Dendritic cell treated with granulocyte-macrophage colony-stimulating factor and Interleukin-4, amounts not matched to agents 40 ng/mL and 50 ng/mL, for 4 days (primary cell): ENCODE measurements at regions not wholly inside any gene's neighbourhood (a gene's known extent, or its start where the extent isn't known, plus 50 kb on each side); places are given as distances from the start of the nearest gene placed in this dataset.
"Not testable (repeated sequence)": the region's sequence is repeated elsewhere in the genome, so short reads cannot be mapped to it uniquely, and the experiment has no call there.

Experiments
- H3K27ac Mint-ChIP-seq: one replicate; pipeline ENCODE4 v1.8.0; 2022; ENCODE audit warnings: mild to moderate bottlenecking, mixed read lengths
- H3K27me3 Mint-ChIP-seq: one replicate; pipeline ENCODE4 v1.8.0; 2022; ENCODE audit warnings: mild to moderate bottlenecking, mixed read lengths
- H3K36me3 Mint-ChIP-seq: one replicate; pipeline ENCODE4 v1.8.0; 2022; ENCODE audit warnings: low read depth, mixed read lengths
- H3K4me1 Mint-ChIP-seq: one replicate; pipeline ENCODE4 v1.8.0; 2022; ENCODE audit warnings: low read depth, mixed read lengths
- H3K4me3 Mint-ChIP-seq: one replicate; pipeline ENCODE4 v1.8.0; 2022; ENCODE audit warnings: mild to moderate bottlenecking, moderate library complexity, mixed read lengths
- H3K9me3 Mint-ChIP-seq: one replicate; pipeline ENCODE4 v1.8.0; 2022; ENCODE audit warnings: mixed read lengths
- intact Hi-C: fragments of 100-400 bp; cut with micrococcal nuclease; formaldehyde crosslinking; loops from one replicate; pipeline ENCODE4 v1.15.0; 2022

DNA sequence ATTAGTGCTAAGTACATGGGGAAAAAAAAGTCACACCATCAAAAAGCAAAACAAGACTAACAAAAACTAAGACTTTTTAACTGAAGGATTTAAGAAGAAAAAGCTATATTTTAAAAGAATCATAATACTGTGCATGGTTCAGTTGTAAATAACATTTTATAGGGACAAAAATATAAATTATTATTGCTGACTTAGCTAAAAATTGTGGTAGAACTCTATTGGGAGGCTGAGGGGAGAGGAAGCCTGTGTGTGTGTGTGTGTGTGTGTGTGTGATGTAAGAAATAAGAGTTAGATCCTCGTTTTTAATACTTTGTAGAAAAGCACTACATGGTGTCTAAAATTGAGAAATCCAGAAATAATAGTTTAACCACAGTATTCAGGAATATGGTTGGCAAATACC lies 1950.9 kb upstream of the TENM3 start:
- Mint-ChIP-seq H3K4me3 (no peak overlapping the region), H3K27ac (no peak overlapping the region)
- intact Hi-C loops = no loop called here

DNA sequence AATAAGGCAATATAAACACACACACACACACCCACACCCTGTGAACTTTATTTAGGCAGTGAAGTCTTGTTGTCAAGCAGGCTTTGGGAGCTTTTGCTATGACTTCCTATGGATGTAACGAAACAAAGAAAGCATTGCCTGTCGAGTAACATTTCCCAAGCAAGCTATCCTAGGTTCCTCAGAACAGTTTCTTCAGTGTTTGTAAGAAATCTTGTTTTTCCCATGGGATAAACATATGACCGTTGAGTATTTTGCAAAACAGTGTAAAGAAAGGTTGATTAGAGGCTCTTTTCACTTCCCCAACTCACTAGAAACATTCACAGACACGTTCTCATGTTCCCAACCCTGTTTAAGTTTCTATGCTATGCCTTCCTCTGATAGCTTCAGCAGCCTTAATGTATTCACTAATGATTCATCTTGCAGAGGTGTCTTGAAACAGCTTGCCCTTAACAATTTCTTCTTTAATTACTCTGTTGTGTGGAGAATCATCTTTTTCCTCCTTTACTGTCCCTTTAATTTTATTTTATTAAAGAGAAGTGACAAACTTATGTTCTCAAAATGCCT lies 1947.1 kb upstream of the TENM3 start:
- H3K36me3 Mint-ChIP-seq = no peaks in the 10 kb centered on the region
- H3K4me1 Mint-ChIP-seq = no peaks in the 10 kb centered on the region
- intact Hi-C loops = no loop called here
- H3K4me3 Mint-ChIP-seq = no peak overlapping the region
- H3K9me3 Mint-ChIP-seq = peaks cover 25% of the 10 kb centered on the region
- H3K27me3 Mint-ChIP-seq = no peaks in the 10 kb centered on the region
- no peak overlapping the region for H3K27ac Mint-ChIP-seq

More for the DNA sequence above, 1950.9 kb upstream of the TENM3 start:
- no peaks in the 10 kb centered on the region for H3K4me1 Mint-ChIP-seq
- H3K36me3 Mint-ChIP-seq = no peaks in the 10 kb centered on the region
- peaks cover 8% of the 10 kb centered on the region for H3K9me3 Mint-ChIP-seq
- H3K27me3 Mint-ChIP-seq = no peaks in the 10 kb centered on the region

DNA sequence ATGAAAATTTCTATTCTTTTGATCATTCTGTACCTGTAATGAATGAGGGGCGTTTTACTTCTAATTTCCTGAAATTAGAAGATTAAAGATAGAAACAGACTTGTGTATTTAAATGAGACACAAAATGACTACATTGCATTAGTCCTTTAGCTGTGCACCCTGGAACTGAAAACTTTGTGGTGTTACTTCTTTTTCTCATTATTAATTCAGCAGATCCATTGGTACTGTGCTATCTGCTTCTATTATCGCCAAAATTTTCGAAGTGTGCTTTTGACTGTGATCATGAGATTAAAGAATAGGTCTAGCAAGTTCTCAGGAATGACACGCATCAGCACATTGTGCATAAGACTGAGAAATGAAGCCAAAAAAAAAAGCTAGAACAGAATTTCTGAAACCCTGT lies 1938.9 kb upstream of the TENM3 start:
- H3K9me3 Mint-ChIP-seq = peaks cover 24% of the 10 kb centered on the region
- intact Hi-C loops = no loop called here
- no peaks in the 10 kb centered on the region for H3K4me1 Mint-ChIP-seq
- no peak overlapping the region for H3K4me3 Mint-ChIP-seq
- no peak overlapping the region for H3K27ac Mint-ChIP-seq
- H3K36me3 Mint-ChIP-seq = no peaks in the 10 kb centered on the region
- H3K27me3 Mint-ChIP-seq = no peaks in the 10 kb centered on the region

DNA sequence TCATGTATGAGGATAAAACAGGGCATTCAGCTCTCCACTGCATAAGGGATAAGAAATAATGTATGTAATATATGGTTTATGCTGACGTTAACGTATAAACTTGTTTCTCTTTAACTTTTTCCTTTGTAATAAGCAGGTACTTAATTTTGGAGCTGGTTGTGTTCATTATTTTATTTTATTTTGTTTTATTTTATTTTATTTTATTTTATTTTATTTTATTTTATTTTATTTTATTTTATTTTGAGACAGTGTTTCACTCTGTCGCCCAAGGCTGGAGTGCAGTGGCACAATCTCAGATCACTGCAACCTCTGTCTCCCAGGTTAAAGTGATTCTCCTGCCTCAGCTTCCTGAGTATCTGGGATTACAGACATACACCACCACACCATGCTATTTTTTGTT lies 1932.6 kb upstream of the TENM3 start:
- Mint-ChIP-seq H3K4me1 (no peaks in the 10 kb centered on the region), H3K27me3 (no peaks in the 10 kb centered on the region), H3K9me3 (peaks cover 17% of the 10 kb centered on the region), H3K27ac (no peak overlapping the region), H3K4me3 (no peak overlapping the region), H3K36me3 (no peaks in the 10 kb centered on the region)
- intact Hi-C loops = no loop called here

DNA sequence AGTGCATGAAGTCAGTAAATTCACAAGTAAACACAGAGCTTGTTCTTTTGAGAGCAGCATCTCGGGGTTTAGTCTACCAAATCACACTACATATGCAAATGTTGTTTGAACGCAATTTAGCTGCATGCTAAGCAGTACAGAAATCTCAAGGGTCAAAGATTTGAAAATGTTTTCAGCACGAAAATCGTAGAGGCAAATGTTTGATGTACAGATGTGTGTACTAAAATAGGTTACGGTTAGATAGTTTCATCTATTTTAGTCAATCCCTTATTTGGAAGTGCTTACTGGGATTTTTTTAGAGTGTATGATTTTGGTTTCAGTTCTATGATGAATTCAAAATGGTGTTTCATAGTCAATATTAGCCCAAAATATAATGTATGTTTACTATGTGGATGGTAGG lies 1928.2 kb upstream of the TENM3 start:
- no peaks in the 10 kb centered on the region for H3K36me3 Mint-ChIP-seq
- no peaks in the 10 kb centered on the region for H3K27me3 Mint-ChIP-seq
- no peaks in the 10 kb centered on the region for H3K4me1 Mint-ChIP-seq
- no peak overlapping the region for H3K4me3 Mint-ChIP-seq
- H3K27ac Mint-ChIP-seq = no peak overlapping the region
- peaks cover 10% of the 10 kb centered on the region for H3K9me3 Mint-ChIP-seq
- intact Hi-C loops = no loop called here

DNA sequence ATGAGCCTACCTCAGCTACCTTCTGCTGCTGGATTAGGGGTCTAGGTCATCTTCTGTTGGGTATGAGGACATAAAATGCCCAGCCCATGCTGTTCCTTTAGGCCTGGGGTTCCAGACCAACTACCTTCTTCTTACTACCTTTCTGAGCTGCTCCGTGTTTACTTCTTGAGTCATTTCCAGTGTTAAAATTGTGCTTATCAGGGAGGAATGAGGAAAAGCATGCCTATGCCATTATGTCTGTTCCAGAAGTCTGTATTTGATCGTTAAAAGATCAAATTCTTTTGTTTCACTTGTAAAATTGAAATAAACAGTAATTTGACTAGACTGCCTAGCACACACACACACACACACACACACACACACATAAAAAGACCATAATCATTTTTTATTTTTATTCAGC lies 1912.7 kb upstream of the TENM3 start:
- Mint-ChIP-seq H3K9me3 (peaks cover 17% of the 10 kb centered on the region), H3K27me3 (no peaks in the 10 kb centered on the region), H3K27ac (no peak overlapping the region), H3K4me1 (no peaks in the 10 kb centered on the region), H3K36me3 (no peaks in the 10 kb centered on the region), H3K4me3 (no peak overlapping the region)
- intact Hi-C loops = no loop called here

DNA sequence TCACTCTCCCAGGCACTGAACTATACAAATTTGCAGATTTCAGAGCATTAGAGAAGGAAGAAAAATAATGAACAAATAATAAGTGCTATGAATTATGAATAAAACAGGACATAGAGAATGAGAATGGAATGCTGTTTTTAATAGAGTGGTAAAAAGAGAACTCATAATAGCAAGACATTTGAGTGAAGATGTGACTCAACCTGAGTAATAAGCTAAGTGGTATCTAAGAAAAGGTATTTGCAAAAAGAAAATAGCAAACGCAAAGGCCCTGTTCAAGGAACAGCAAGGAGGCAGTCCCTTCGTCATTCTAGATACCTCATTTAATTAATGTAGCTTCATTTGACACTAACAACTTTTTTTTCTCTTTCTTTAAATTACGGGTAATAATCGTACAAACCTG lies 1910.0 kb upstream of the TENM3 start:
- Mint-ChIP-seq H3K27ac (no peak overlapping the region), H3K4me3 (no peak overlapping the region), H3K4me1 (no peaks in the 10 kb centered on the region), H3K36me3 (no peaks in the 10 kb centered on the region), H3K9me3 (peaks cover 17% of the 10 kb centered on the region), H3K27me3 (no peaks in the 10 kb centered on the region)
- intact Hi-C loops = no loop called here

DNA sequence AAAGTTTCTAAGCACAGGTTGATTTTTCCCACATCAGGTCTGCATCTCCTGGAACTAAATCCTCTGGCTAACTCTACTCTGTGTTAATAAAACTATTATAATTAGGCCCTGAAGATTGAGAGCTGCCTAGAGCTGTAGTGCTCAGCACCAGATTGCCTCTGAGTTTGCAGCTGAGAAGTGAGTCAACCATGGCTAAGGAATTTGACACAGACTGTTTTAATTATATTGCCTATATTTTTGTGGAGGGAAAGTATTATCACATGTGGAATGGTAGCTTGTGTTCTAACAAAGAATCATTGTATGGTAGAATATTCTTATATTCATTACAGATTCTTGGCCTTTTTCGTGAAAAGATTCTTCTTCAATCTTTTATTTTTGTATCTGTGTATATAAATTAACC lies 1907.6 kb upstream of the TENM3 start:
- H3K27me3 Mint-ChIP-seq = no peaks in the 10 kb centered on the region
- intact Hi-C loops = no loop called here
- H3K36me3 Mint-ChIP-seq = no peaks in the 10 kb centered on the region
- H3K27ac Mint-ChIP-seq = no peak overlapping the region
- no peak overlapping the region for H3K4me3 Mint-ChIP-seq
- peaks cover 10% of the 10 kb centered on the region for H3K9me3 Mint-ChIP-seq
- no peaks in the 10 kb centered on the region for H3K4me1 Mint-ChIP-seq

DNA sequence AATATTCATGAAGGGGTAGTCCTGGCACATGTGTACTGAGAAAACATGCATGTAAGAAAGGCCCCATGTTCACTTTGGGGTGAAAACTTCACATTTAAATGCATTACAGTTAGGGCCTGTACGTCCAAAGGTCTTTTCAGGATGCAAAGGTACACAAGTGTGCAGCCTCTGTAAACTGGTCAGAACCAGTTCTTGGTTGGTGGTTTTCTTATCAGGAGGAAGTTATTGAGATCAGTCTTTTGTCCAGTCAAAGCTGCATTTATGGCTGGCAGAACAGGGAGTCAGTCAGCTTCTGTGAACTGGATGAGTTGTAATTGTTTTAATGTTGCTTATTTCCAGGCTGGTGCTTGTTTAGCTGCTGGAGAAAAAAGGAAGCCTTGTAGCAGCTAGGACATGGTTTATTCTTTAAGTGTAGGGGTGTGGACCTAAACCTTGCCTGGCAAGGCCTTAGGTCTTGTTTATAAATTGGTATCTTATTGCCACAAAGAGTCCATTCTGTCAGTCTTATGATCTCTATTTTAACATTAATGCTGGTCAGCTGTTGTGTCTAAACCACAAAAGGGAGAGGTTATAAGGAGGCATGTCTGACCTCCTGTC lies 1906.6 kb upstream of the TENM3 start:
- H3K27me3 Mint-ChIP-seq = no peaks in the 10 kb centered on the region
- peaks cover 5% of the 10 kb centered on the region for H3K9me3 Mint-ChIP-seq
- intact Hi-C loops = no loop called here
- no peak overlapping the region for H3K4me3 Mint-ChIP-seq
- no peaks in the 10 kb centered on the region for H3K4me1 Mint-ChIP-seq
- no peak overlapping the region for H3K27ac Mint-ChIP-seq
- H3K36me3 Mint-ChIP-seq = no peaks in the 10 kb centered on the region

DNA sequence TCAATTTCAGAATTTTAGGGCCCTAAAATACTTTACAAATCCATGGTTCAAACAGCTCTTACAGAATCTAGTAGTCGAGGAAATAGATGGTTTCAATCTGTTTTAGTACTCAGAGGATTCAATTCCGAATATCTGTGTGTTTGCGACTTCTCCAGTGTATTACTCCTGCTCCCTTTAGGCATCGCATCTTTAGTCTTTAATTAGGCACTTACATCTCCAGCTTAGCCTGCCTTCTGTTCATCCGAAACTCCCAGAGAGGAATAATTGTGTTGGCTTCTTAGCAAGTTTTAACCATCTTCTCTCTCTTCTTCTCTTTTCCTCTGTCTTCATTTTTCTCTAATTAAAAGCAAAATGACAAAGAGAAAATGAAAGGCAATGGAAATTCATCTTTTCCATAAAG lies 1901.3 kb upstream of the TENM3 start:
- no peaks in the 10 kb centered on the region for H3K36me3 Mint-ChIP-seq
- no peaks in the 10 kb centered on the region for H3K27me3 Mint-ChIP-seq
- H3K4me1 Mint-ChIP-seq = no peaks in the 10 kb centered on the region
- intact Hi-C loops = no loop called here
- no peak overlapping the region for H3K4me3 Mint-ChIP-seq
- H3K9me3 Mint-ChIP-seq = no peaks in the 10 kb centered on the region
- no peak overlapping the region for H3K27ac Mint-ChIP-seq

DNA sequence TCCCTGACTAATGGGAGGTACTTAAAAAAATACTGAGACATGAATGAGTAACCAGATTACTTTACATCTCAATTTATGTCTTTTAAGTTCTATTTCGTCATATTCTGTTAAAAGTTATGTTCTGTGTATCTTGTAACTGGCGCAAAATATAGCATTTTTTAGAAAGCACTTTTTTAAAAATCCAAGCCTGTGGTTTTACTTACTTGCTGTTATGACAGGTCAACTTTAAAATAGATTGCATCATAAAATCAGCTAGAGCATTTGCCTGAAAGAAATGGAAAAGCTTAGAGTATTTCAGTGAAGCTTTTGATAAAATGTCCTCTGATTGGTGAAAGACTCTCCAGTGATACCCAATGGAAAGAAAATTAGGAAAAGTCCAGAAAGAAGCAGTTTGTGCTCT lies 1892.3 kb upstream of the TENM3 start:
- Mint-ChIP-seq H3K36me3 (no peaks in the 10 kb centered on the region), H3K4me3 (no peak overlapping the region), H3K9me3 (peaks cover 16% of the 10 kb centered on the region), H3K27ac (no peak overlapping the region), H3K4me1 (no peaks in the 10 kb centered on the region), H3K27me3 (no peaks in the 10 kb centered on the region)
- intact Hi-C loops = no loop called here

DNA sequence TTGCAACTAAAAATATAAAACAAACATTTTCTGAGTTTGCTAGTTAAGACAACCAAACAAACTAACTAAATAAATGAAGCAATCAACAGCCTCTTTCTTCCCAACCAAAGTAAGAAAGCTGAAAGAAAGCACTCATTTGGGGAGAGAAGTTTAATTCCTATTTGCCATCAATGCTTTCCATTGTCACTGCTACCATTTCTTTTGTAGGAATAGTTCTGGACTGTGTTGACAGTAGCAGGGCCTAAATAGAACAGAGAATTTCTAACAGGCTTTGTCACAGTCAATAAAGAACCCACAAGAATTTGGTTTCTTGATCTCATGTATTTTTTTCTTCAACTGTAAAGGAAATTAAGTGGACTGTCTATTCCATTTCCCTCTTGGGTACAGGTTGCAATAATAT lies 1886.4 kb upstream of the TENM3 start:
- peaks cover 28% of the 10 kb centered on the region for H3K9me3 Mint-ChIP-seq
- intact Hi-C loops = no loop called here
- no peaks in the 10 kb centered on the region for H3K27me3 Mint-ChIP-seq
- no peaks in the 10 kb centered on the region for H3K36me3 Mint-ChIP-seq
- no peaks in the 10 kb centered on the region for H3K4me1 Mint-ChIP-seq
- no peak overlapping the region for H3K4me3 Mint-ChIP-seq
- no peak overlapping the region for H3K27ac Mint-ChIP-seq

DNA sequence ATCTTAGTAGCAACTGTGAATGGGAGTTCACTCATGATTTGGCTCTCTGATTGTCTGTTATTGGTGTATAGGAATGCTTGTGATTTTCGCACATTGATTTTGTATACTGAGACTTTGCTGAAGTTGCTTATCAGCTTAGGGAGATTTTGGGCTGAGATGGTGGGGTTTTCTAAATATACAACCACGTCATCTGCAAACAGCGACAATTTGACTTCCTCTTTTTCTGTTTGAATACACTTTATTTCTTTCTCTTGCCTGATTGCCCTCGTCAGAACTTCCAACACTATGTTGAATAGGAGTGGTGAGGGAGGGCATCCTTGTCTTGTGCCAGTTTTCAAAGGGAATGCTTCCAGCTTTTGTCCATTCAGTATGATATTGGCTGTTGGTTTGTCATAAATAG lies 1883.1 kb upstream of the TENM3 start:
- H3K36me3 Mint-ChIP-seq, H3K4me3 Mint-ChIP-seq, H3K4me1 Mint-ChIP-seq, H3K27me3 Mint-ChIP-seq, intact Hi-C loops, H3K27ac Mint-ChIP-seq: not testable (repeated sequence)
- peaks cover 15% of the 10 kb centered on the region for H3K9me3 Mint-ChIP-seq

DNA sequence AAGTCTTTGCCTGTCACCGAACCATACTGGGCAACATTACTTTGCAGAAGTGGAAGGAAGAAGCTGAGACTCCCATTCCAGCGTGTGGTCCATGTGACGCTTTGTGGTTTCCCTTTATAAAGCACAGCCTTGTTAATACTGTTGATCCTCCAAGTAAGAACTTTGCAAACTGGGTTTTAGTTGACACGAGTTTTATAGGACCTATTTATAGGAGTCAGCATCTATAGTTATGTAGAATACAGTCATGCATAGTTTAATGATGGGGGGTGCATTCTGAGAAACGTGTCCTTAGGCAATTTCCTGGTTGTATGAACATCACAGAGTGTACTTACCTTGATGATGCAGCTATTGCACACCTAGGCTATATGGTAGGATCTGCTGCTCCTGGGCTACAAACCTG lies 1879.4 kb upstream of the TENM3 start:
- H3K36me3 Mint-ChIP-seq = no peaks in the 10 kb centered on the region
- intact Hi-C loops = no loop called here
- no peaks in the 10 kb centered on the region for H3K27me3 Mint-ChIP-seq
- H3K9me3 Mint-ChIP-seq = peaks cover 10% of the 10 kb centered on the region
- H3K27ac Mint-ChIP-seq = no peak overlapping the region
- H3K4me1 Mint-ChIP-seq = no peaks in the 10 kb centered on the region
- H3K4me3 Mint-ChIP-seq = no peak overlapping the region

DNA sequence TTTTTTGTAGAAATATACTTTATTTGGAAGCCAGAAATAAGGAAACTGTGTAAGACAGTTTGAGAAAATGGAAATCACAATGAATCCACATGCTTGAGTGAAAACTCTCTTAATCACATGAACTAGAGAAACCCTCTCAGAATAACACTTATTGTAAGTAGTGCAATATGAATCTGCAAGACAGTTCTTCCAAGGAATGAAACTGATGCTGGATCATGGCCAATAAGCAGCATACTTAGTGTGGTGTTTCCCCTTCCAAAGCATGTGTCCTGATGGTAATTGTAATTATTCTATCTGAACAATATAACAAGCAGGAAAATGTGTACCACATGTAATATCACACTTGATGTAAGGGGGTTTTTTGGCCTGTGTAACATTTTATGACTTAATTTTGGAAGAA lies 1870.5 kb upstream of the TENM3 start:
- Mint-ChIP-seq H3K36me3 (no peaks in the 10 kb centered on the region), H3K27me3 (no peaks in the 10 kb centered on the region), H3K27ac (no peak overlapping the region), H3K9me3 (no peaks in the 10 kb centered on the region), H3K4me3 (no peak overlapping the region), H3K4me1 (no peaks in the 10 kb centered on the region)
- intact Hi-C loops = no loop called here
